T-helper 1 cell (primary cell): ENCODE measurements at regions not wholly inside any gene's neighbourhood (a gene's known extent, or its start where the extent isn't known, plus 50 kb on each side); places are given as distances from the start of the nearest gene placed in this dataset.

Source experiments
- DNase-seq, 5 donors: peaks; one replicate each; pipeline ENCODE4 v3.0.0-alpha.2; 2012 to 2020

- DNase-seq, result no peak
Observed at GRCh38 chr10:54914049-54914448, 113.0 kb upstream of the PCDH15 start.

GRCh38 chr10:54909165-54909564 is 108.1 kb upstream of the PCDH15 start:
- DNase-seq, result no peak

- no peak for DNase-seq
Observed at GRCh38 chr10:54908019-54908418, 107.0 kb upstream of the PCDH15 start.

GRCh38 chr10:54906940-54907339 is 105.9 kb upstream of the PCDH15 start:
- DNase-seq, result no peak

- DNase-seq, result no peak
Observed at GRCh38 chr10:54905578-54906192, 104.7 kb upstream of the PCDH15 start.

GRCh38 chr10:54904833-54905232 is 103.8 kb upstream of the PCDH15 start:
- no peak for DNase-seq

- no peak for DNase-seq
Observed at GRCh38 chr10:54903745-54904144, 102.7 kb upstream of the PCDH15 start.

- no peak for DNase-seq
Observed at GRCh38 chr10:54900584-54900983, 99.6 kb upstream of the PCDH15 start.

GRCh38 chr10:54880996-54881395 is 80.0 kb upstream of the PCDH15 start:
- no peak for DNase-seq

GRCh38 chr10:54869022-54869421 is 68.0 kb upstream of the PCDH15 start:
- no peak for DNase-seq

GRCh38 chr10:54866666-54867065 is 65.6 kb upstream of the PCDH15 start:
- no peak for DNase-seq

- no peak for DNase-seq
Observed at GRCh38 chr10:54854843-54855242, 53.8 kb upstream of the PCDH15 start.

- no peak for DNase-seq
Observed at GRCh38 chr10:54854389-54854788, 53.4 kb upstream of the PCDH15 start.

GRCh38 chr10:54853883-54854282 is 52.9 kb upstream of the PCDH15 start:
- DNase-seq, result no peak
